Stimulated activated CD4-positive, alpha-beta T cell treated with anti-CD3 and anti-CD28 coated beads, Interleukin-4, amount 100 ng/mL, for 1 hour (primary cell): ENCODE measurements at regions not wholly inside any gene's neighbourhood (a gene's known extent, or its start where the extent isn't known, plus 50 kb on each side); places are given as distances from the start of the nearest gene placed in this dataset.
"Not testable (repeated sequence)": the region's sequence is repeated elsewhere in the genome, so short reads cannot be mapped to it uniquely, and the experiment has no call there.

Experiments
- DNase-seq: peaks from one replicate; pipeline ENCODE4 v3.0.0-alpha.2; 2020

DNA sequence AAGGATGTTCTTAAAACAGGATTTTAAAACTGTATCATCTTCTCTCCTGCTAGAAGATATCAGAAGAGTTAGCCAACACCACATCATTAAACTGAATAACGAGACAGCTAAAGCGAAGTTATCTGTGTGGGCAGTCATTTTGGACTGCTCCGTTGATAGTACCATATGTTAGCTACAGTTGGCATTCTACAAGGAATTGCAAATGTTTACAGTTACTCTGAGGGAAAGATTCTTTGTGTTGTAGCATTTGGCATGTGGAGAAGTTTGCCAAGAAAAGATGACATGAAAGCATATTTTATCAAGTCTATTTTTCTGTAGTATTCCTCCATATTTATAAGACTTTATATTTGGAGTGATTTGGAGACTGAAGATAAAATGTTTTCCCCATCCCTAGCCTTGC lies 464.4 kb upstream of the POM121L12 start:
- DNase-seq = no peak

DNA sequence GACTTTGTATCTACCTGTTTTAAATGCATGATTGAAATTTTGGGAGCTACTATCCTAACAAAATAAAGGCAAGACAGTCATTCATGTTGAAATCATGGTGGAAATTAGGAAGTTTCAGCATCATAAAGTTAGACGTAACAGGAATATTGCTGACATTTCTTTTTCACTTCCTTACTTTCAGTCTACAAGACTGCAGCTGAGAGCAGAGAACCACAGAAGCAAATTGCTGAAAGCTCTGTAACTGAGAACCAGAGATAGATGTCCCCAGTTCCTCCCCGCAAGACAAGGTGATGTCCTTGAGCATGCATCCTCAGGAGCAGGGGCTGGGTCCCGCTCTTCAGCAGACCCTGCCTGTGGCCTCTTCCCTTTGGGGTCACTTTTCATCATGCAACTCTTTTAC lies 466.3 kb upstream of the POM121L12 start:
- DNase-seq = no peak

DNA sequence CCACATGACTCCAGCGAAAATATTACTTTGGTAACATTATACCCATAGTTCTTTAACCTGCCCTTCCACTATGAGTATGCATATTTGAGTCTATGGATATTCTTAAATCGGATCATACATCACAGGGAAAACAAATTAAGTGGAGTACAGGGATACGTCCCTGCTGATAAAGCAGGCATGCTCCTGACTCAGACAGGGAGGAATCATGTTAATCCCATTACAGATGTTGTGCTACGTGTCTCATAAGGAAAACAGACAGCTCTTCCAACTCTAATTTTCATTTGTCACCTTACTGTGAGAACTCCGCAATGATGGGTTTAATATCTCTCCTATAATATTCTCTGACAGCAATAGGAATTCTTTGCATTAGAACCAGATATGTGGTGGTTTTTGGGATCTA lies 469.5 kb upstream of the POM121L12 start:
- no peak for DNase-seq

DNA sequence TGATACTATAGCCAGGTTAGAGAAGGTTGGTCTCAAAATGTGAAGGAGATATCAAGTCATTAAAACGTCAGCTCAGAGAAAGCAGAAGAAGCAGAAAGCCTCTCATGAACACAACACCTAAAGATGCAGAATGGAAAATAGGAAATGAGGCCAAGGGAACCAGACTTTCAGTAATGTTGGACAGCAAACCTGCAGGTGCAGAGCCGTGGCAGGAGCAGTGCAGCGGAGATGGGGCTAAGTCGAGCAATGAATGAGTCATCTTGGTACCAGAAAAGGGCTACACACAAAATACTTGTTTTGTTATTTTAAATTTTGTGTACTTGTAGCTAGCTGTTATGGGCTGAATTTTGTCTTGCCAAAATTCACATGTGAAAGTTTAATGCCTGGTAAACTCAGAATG lies 479.6 kb upstream of the POM121L12 start:
- DNase-seq = no peak

DNA sequence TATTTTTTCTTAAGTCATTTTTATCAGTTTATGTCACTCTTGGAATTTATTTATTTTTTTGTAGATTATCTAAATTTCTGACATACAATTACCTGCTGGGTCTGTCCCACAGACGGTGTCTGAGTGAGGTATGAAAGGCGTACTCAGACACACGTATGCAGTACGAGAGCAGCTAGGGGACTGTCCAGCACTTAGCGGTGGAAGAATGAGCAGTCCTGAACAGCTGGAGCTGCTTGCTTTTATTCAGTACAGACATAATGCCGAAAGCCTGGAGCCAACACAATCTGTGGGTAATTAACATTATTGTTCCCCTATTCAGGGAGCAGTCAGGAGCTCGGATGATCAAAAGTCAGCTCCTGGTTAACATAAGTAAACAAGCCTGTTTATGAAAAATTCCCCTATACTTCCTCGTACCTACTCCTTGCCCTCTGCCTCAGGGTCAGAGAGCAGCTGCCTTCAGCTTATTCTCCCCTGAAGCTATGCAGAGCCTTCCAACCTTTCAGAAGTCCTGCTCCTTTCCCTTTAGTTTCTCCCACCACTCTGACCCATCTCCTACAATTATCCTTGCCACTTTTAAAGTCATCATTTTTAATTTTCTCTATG lies 488.0 kb upstream of the POM121L12 start:
- DNase-seq = no peak

DNA sequence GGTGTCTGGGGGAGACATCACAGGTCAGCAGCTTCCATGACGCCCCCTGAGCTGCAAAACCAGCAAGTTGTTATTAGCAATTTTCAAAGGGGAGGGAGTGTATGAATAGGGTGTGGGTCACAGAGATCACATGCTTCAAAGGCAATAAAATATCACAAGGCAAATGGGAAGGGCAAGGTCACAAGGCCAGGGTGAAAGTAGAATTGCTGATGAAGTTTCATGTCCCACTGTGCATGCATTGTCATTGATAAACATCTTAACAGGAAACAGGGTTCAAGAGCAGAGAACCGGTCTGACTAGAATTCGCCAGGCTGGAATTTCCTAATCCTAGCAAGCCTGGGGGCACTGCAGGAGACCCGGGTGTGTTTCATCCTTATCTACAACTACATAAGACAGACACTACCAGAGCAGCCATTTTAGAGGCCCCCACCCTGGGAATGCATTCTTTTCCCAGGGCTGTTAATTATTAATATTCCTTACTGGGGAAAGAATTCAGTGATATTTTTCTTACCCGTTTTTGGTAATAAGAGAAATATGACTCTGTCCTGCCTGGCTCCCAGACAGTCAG lies 494.2 kb upstream of the POM121L12 start:
- DNase-seq = not testable (repeated sequence)

DNA sequence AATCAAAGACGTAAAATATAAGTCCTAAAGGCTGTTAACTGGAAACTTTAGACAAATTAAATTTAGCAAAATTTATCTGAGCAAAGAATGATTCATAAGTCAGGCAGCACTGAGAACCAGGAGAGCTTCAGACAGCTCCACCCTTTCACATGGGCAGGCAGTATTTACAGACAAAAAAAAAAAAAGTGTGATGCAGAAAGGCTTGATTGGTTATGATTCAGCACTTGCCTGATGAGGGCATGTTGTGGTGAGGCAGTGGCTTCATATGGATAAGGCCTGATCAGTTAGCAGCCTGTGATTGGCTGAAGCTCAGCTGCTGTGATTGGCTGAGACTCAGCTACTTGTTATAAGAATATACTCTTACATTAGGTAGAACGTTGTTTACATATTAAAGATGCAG lies 495.4 kb upstream of the POM121L12 start:
- no peak for DNase-seq

DNA sequence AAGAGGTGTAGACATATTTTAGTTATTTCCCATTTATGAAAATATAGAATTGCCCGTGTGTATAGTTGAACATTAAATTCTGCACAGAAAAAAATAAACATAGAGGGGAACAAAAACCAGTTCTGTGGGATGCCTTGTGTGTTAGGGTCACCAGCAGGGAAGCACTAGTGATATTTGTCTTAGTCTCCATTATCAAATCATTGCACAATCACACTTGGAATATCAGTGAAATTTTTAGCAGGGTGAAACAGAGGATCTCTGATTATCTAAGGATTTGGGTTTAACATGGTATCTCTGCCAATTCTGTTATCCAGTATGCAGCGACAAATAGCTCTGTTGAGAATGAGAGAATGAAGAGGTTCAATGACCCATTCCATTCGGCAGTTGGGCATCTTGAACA lies 496.0 kb upstream of the POM121L12 start:
- no peak for DNase-seq

DNA sequence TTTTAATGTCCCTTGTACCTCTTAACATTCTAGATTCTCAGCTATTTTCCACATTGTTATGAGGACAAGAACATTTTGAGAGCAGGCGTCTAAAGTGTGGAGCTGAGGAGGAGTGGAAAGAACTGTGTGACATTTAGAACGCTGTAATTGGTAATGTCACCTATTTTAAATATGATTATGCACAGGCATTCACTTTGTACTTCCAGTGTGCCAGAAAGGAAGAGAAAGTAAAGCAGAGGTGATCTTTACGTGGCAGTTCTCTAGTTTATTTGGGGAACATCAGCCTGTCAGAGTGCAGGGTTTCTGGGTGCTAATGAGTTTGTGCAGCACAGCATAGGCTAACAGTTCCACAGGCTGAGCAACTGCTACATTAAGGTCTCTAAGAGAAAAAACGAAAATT lies 498.4 kb upstream of the POM121L12 start:
- no peak for DNase-seq

DNA sequence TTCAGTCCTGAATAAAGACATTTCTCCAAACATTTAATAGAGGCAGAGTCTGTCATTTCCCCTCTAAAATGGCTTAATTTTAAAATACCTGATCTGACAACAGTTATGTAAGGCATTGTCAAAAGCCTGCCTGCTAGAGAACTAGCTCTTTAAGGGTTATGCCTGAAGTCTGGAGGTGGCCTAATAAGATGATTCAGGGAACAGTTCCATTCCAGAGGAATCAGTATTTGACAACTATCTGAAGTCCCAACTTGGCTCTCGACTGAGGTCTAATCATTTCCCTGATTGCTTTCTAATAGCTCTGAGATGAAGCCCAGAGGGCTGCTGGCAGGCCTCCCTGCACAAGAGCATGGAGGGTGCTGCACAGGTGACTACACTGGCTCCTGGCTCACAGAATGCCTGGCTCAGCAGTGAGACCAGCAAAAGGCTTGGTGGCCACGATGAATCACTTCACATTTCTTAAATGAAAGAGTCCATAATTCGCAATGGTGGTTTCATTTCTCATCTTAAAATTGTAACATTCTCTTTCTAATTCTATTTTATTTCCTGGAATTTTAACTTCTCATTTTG lies 509.6 kb upstream of the POM121L12 start:
- no peak for DNase-seq

DNA sequence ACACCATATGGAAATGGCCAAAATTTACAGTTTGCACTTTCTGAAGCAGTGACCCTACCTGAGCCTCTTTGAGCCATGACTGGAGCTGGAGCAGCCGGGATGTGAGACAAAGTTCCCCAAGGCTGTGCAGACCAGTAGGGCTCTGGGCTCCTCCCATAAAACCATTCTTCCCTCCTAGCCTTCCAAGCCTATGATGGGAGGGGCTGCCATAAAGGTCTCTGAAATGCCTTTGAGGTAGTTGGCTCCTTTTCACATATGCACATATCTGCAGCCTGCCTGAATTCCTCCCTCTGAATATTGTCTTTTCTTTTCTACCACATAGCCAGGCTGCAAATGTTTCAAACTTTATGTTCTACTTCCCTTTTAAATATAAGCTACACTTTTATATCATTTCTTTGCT lies 516.6 kb upstream of the POM121L12 start:
- DNase-seq = no peak

DNA sequence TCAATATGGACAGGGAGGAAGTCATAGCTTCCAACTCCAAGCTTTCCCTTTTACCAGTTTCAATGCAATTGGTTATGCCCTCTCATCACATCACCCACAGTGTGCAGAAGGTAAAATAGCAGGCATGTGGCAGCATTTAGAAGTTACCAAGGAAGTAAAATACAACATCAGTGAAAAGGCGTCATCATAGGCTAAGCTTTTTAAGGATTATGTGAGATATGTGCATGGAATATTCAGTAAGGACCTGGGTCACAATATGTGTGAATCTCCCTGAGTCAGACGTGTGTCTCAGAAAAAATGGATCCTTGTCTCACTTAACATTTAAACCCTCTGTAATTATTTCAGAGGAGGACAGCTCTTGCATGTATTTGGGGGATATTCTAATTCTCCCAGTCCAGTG lies 522.8 kb upstream of the POM121L12 start:
- no peak for DNase-seq

DNA sequence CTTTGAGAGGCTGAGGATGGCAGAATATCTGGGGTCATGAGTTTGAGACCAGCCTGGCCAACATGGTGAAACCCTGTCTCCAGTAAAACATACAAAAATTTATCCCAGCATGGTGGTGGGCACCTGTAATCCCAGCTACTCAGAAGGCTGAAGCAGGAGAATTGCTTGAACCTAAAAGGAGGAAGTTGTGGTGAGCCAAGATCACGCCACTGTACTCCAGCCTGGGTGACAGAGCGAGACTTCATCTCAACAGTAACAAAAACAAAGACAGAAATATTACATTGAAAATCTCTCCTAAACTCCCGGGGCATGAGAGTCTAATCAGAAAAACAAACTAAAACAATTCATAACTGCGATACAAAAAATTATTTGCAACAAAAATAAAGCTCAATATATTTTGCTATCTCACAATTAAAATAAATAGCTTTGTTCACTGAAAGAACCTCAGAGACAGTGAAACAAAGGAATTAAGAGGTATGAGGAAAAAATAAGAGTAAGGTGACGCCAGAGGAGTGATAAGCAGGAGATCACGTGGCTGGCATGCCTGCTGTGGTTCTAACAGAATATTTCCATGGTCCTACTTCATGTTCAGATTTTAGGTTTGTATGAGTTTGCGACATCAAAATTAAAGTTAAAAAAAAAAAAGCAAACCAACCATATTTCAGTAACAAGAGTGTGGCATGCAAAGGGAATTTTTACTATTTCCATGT lies 527.7 kb upstream of the POM121L12 start:
- no peak for DNase-seq

DNA sequence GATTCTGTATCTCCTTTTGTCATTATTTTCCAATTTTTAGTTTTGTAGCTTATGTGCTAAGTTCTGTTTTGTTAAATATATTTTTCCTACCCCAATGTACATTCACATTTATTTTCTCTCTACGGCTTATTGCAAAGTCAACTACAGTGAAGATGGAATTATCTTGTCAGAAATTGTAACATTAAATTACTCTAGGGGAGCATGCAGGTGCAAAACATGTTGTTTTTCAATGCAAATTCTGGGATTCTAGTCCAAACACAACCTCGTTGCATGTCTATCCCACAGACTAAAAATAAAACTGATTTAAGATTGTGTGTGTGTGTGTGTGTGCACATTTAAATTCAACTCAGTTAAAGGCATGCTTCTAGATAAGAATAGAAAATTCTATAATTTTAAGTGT lies 529.1 kb upstream of the POM121L12 start:
- no peak for DNase-seq

DNA sequence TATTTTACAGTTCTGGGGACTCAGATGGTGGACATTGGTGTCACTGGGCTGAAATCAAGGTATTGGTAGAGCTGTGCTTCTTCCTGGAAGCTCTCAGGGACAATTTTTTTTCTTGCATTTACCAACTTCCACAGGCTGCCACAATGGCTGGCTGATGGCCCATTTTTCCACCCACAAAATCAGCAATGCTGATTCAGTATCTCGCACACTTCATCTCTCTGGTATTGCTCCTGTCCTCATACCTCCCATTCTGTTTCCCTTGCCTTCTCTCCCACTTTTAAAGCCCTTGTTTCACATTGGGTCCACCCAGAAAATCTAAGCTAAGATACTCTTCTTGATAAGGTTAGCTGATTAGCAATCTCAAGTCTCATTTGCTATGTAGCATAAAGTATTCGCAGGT lies 530.9 kb upstream of the POM121L12 start:
- DNase-seq = no peak

DNA sequence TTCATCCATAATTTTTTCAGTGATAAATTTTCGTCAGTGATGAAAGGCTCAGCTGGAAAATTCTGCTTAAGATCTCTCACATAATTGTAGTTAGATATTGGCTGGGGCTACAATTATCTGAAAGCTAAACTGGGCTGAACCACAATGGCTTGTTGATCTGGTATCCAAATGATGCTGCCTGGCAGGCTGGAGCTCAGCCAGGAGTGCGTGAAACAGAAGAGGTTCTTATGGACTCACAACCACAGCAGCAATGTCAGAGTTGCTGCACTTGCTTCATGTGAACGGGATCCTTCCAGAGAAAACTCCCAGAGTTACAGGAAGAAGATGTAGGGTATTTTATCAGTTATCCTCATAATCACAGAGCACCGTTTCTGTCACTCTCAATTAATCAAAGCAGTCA lies 533.2 kb upstream of the POM121L12 start:
- no peak for DNase-seq

DNA sequence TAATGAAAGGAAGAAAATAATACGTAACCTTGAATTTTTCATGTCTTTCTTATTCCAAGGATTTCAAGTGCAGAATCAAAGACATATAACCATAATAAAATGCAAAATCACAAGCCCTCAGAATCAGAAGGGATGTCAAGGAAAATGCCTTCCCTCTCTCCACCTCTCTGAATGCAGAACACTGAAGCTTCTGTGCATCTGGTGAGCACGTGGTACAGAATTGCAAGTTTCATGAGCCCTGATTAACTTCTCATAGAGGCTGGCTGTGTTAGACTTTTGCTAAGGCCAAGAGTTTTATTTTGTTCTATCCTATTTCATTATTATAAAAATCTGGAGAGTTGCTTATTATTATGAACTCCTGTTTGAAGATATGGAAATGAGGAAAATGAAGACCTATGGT lies 533.7 kb upstream of the POM121L12 start:
- no peak for DNase-seq

DNA sequence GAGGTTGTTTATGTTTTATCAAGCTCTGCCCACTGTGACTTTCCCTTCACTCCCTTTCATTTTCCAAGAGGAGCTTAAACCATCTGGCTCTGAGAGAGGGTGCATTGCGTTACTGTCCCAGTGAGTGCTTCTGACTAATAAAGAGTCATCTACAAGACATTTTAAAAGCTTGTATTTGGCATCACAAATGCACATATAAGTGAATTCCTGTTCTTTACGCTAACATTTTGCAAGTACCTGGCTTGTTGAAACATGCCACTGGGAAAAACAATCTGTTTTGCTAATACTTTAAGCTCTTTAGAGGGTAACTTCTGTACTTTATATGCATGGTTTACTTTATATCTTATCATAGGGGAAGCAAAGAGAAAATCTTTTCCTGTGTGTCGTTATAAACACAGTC lies 534.6 kb upstream of the POM121L12 start:
- DNase-seq = no peak

DNA sequence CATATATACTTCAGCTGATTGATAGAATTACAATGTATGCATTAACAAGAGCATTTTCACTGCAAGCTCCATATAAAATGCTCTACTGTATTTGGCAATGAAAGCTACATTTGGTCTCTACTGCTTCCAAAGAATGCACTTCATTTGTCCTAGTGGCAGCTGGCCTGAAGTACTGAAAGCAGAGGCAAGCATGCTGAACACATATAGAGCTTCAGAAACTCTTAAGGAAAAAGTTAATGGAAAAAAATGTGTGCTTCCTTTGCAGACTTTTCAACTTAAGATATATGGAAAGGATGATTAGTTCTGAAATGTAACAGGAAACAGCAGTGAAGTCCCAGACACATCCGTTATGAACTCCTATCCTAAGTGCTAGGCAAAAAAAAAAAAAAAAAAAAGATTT lies 537.1 kb upstream of the POM121L12 start:
- no peak for DNase-seq

DNA sequence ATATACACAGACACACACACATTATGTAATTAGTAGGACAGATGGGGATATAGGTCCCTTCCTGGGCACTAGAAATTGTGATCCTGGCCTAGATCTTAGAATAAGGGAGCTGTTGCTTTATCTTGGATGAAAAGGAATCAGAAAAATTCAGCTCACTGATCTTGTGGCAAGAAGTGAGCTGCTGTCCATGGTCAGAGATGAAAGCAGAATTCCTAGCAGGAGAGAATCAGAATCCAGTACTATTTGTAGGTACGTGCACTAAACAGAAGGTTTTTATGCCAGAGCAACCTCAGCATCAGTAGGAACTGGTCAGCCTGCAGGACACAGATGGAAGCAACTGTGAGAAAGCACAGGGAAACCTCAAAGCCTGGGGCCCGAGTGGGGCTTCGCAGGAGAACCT lies 549.2 kb upstream of the POM121L12 start:
- DNase-seq = no peak

DNA sequence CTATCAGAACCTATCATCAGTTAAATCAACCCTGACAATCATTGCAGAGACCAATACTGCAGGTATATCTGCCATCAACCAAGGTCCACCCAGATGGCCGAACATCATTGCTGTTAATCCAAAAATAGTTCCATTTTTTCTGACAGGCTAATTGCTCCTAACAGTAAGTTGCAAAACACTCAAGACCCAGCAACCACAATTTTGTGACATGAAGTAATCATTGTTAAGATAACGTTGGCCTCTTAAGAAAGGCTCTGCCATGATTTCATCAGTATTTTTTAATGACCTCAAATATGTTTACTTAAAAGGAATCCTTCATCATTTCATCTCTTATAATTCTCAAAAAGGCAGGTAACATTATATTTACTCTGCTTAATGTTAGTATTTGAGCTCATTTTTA lies 553.4 kb upstream of the POM121L12 start:
- DNase-seq = no peak

DNA sequence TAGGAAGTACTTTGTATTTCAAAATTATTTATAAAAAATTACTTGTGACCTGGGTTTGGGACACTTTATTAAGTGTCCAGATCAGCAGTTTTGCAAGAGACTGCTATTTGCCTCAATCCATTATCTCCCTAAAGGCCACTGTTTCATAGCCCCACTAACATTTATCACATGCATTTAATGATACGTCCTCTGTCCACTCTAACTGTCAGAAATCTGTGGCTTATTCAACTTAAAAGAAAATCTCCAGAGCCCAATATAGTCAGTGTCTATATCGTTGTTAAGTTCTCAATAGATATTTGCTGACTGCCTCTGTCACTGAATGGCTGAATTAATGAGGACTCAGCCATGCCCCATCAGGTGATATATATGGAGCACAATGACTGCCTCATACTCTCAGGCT lies 553.9 kb upstream of the POM121L12 start:
- DNase-seq = no peak

DNA sequence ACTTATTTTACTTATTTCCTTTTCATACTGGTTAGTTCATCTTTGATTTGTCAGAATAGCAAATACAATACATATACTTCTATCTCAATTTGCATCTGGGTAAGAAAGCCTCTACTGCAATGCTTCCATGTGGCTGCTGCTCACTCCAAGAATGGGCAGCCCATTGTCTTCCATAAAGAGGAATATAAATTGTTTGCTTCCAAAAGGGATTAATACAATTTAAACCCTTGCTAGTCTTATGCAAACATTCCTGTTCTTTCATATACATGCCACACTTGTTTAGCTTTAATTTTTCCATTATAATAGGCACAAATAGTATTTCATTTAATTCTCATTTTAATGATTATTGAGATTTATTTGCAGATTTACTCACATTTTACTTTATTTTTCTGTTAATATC lies 555.4 kb upstream of the POM121L12 start:
- no peak for DNase-seq

DNA sequence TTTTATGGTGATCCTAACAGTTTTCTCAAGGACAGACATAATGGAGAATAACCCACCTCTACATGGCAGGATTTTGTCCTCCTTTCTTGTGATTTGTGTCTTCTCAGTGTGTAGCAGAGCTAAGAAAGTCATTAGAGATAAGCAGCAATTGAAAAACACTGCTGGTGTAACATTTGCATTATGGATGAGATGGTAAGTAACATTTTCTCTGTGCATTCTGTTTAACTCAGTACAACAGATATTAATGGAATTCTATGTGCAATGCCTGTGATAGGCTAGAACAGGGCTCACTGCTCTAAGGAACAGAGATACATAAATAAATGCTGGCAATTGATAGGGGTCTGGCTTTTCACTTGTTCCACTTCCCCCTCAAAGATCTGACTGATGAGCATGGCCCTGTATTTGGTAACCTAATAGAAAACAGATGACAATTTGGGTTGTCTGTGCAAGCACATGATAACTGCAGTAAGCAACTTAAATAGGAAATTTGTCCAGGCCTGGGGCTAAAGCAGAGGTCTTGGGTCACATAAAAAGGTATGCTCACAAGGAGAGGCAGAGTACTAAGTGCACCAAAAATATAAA lies 560.3 kb upstream of the POM121L12 start:
- DNase-seq = no peak
